Endothelial cell of umbilical vein (primary cell): ENCODE measurements at regions not wholly inside any gene's neighbourhood (a gene's known extent, or its start where the extent isn't known, plus 50 kb on each side); places are given as distances from the start of the nearest gene placed in this dataset.

Source experiments
- BruUV-seq: library from RNA; stranded (reverse); fragments of 400-500 nt; replicated peaks from 2 replicates; lab custom pipeline; 2021; lab: Mats Ljungman, UMichigan
- CTCF ChIA-PET: fragments of 300-600, 350-600 bp; sonication (Branson Sonifier 250); formaldehyde crosslinking; loops from one replicate; lab custom pipeline; 2021; ENCODE audit warnings: antibody characterized with exemption, inconsistent platforms; lab: Charles Lee
- POLR2A ChIA-PET: fragments of 300-600, 350-600 bp; sonication (Branson Sonifier 250); formaldehyde crosslinking; loops from one replicate; lab custom pipeline; 2021; ENCODE audit warnings: antibody characterized with exemption, inconsistent platforms; lab: Charles Lee
- DNase-seq: peaks from one replicate; pipeline ENCODE4 v3.0.0-alpha.2; 2011; ENCODE audit warnings: low read depth, low spot score
- FAIRE-seq: peaks from 2 replicates; lab custom pipeline; 2011; peaks lifted over from hg19 to GRCh38; lab: Jason Lieb, UNC
- H2AFZ ChIP-seq: 2 replicates; pipeline ENCODE4 v1.6.0; 2012; ENCODE audit warnings: low read depth, low read length, control low read depth, inconsistent platforms
- H3K27ac ChIP-seq: 2 replicates; pipeline ENCODE4 v1.5.1; 2011; ENCODE audit warnings: low read depth, mild to moderate bottlenecking, control low read depth, low read length, moderate library complexity; ENCODE audit not compliant: insufficient read depth
- H3K27me3 ChIP-seq, 2 experiments: 2 replicates each; pipeline versions ENCODE4 v1.6.0 to v1.6.1; 2011; ENCODE audit warnings: low read length in 2 of 2, mixed read lengths in 1 of 2; ENCODE audit not compliant: control insufficient read depth in 2 of 2, insufficient read depth in 2 of 2
- H3K36me3 ChIP-seq, 2 experiments: 2 replicates in 1 of 2; 3 replicates in 1 of 2; pipeline ENCODE4 v1.5.1; 2011; ENCODE audit warnings: low read length in 2 of 2, mild to moderate bottlenecking in 1 of 2, moderate library complexity in 1 of 2; ENCODE audit not compliant: control insufficient read depth in 2 of 2, insufficient read depth in 2 of 2; ENCODE audit errors: extremely low read depth in 1 of 2
- H3K4me1 ChIP-seq: 3 replicates; pipeline ENCODE4 v1.5.1; 2011; ENCODE audit warnings: mild to moderate bottlenecking, low read length; ENCODE audit not compliant: control insufficient read depth, insufficient read depth; ENCODE audit errors: extremely low read depth
- H3K4me2 ChIP-seq: 2 replicates; pipeline ENCODE4 v1.6.1; 2011; ENCODE audit warnings: low read length, control low read depth, mixed read lengths; ENCODE audit not compliant: insufficient read depth
- H3K4me3 ChIP-seq, 3 experiments: fragments of 200-600 bp in 1 of 3; sonication (generic), shearing (Covaris generic) in 1 of 3; replicated peaks in 1 of 3; 2 replicates each; pipeline ENCODE4 v1.5.1; 2011 to 2016; ENCODE audit warnings: control low read depth in 3 of 3, low read length in 3 of 3, mild to moderate bottlenecking in 2 of 3, inconsistent platforms in 1 of 3, low read depth in 1 of 3, moderate library complexity in 1 of 3; ENCODE audit not compliant: insufficient read depth in 1 of 3
- H3K79me2 ChIP-seq: 2 replicates; pipeline ENCODE4 v1.6.0; 2012; ENCODE audit warnings: low read length, inconsistent platforms; ENCODE audit not compliant: control insufficient read depth, insufficient read depth
- H3K9ac ChIP-seq: replicated peaks from 2 replicates; pipeline ENCODE3; 2011; ENCODE audit warnings: low read length, control low read depth; ENCODE audit not compliant: insufficient read depth; ENCODE audit errors: extremely low read depth
- H3K9me1 ChIP-seq: replicated peaks from 3 replicates; pipeline ENCODE4 v1.6.0; 2011; ENCODE audit warnings: mild to moderate bottlenecking, low read length; ENCODE audit not compliant: control insufficient read depth, insufficient read depth; ENCODE audit errors: extremely low read depth
- H3K9me3 ChIP-seq: replicated peaks from 2 replicates; pipeline ENCODE4 v1.5.1; 2012; ENCODE audit warnings: low read length, inconsistent platforms; ENCODE audit not compliant: control insufficient read depth, insufficient read depth
- H4K20me1 ChIP-seq: replicated peaks from 2 replicates; pipeline ENCODE3; 2011; ENCODE audit warnings: mild to moderate bottlenecking, low read length; ENCODE audit not compliant: control insufficient read depth, insufficient read depth; ENCODE audit errors: extremely low read depth
- CTCF ChIP-seq, 2 donors: IDR thresholded peaks; 1 replicate in 1 of 2; 2 replicates in 1 of 2; pipeline ENCODE4 v1.5.1; 2011; ENCODE audit warnings: low read length in 2 of 2, mild to moderate bottlenecking in 2 of 2, moderate library complexity in 2 of 2, control low read depth in 1 of 2, inconsistent platforms in 1 of 2, low read depth in 1 of 2; ENCODE audit not compliant: insufficient read depth in 1 of 2; ENCODE audit errors: extremely low read depth in 1 of 2
- EZH2 ChIP-seq: IDR thresholded peaks from 2 replicates; pipeline ENCODE4 v1.6.1; 2012; ENCODE audit warnings: borderline replicate concordance, low read depth, mild to moderate bottlenecking, moderate library complexity, low read length, inconsistent platforms; ENCODE audit not compliant: severe bottlenecking
- FOS ChIP-seq: IDR thresholded peaks from 2 replicates; pipeline ENCODE4 v1.6.1; 2011; ENCODE audit warnings: mild to moderate bottlenecking, low read length, moderate library complexity, borderline replicate concordance; ENCODE audit not compliant: insufficient read depth
- GATA2 ChIP-seq: IDR thresholded peaks from 2 replicates; pipeline ENCODE4 v1.7.0; 2011; ENCODE audit warnings: low read depth, mild to moderate bottlenecking, moderate library complexity, mixed read lengths, low read length; ENCODE audit not compliant: insufficient read length, insufficient read depth
- JUN ChIP-seq: IDR thresholded peaks from 2 replicates; pipeline ENCODE4 v1.6.1; 2011; ENCODE audit warnings: borderline replicate concordance, low read depth; ENCODE audit not compliant: insufficient read length, insufficient read depth
- MAX ChIP-seq: IDR thresholded peaks from 2 replicates; pipeline ENCODE4 v1.6.1; 2011; ENCODE audit not compliant: insufficient read depth, insufficient read length
- MYC ChIP-seq: IDR thresholded peaks from one replicate; pipeline ENCODE4 v1.6.1; 2011; ENCODE audit warnings: mild to moderate bottlenecking, low read depth, low read length
- POLR2A ChIP-seq: IDR thresholded peaks from 2 replicates; pipeline ENCODE4 v1.6.1; 2012; ENCODE audit warnings: low read depth, mild to moderate bottlenecking, control low read depth, low read length
- POLR2AphosphoS5 ChIP-seq: IDR thresholded peaks from 2 replicates; pipeline ENCODE4 v1.6.1; 2012; ENCODE audit warnings: low read depth, mild to moderate bottlenecking, control low read depth, low read length, moderate library complexity; ENCODE audit not compliant: insufficient read depth
- dilution Hi-C: fragments of 300-500 bp; cut with MboI; formaldehyde crosslinking; loops from one replicate; pipeline ENCODE4 v1.15.0; 2019; ENCODE audit warnings: low sequenced_read_pairs; ENCODE audit not compliant: extremely low pct_ligation_motif_present
- intact Hi-C: fragments of 100-400 bp; cut with micrococcal nuclease; formaldehyde crosslinking; loops from one replicate; pipeline ENCODE4 v1.10.0; 2022

- no peak for TF ChIP-seq EZH2
- no peak for TF ChIP-seq POLR2AphosphoS5
- no peak for TF ChIP-seq MAX
- no peak for TF ChIP-seq CTCF (IDR thresholded peaks at IDR 0.05; ENCODE audit: extremely low read depth in 1 of 2, insufficient read depth in 1 of 2, low read depth in 1 of 2, low read length in 2 of 2)
- ChIA-PET POLR2A (no interaction called here), CTCF (interaction anchor here (0.8 to 1.2 kb wide), 2 partner anchors 32 to 539 kb away, joined by 3 to 4 read pairs; no protein-coding TSS in a partner anchor)
- no peaks in the 10 kb centered on the region for H3K27me3 ChIP-seq
- dilution Hi-C loops = no loop called here
- H3K36me3 ChIP-seq = no peaks in the 10 kb centered on the region
- H3K9me3 ChIP-seq = no peaks in the 10 kb centered on the region
- H3K4me2 ChIP-seq = no peak overlapping the region
- no TSS peak for BruUV-seq
- FAIRE-seq (no peak), DNase-seq (no peak)
- H3K79me2 ChIP-seq = no peaks in the 10 kb centered on the region
- no peaks in the 10 kb centered on the region for H3K4me1 ChIP-seq
- H4K20me1 ChIP-seq = no peaks in the 10 kb centered on the region
- intact Hi-C loops = no loop called here
- no peak overlapping the region for H3K9ac ChIP-seq
- H3K27ac ChIP-seq = no peak overlapping the region
- H3K9me1 ChIP-seq = no peaks in the 10 kb centered on the region
- H2AFZ ChIP-seq = no peak overlapping the region
- no peak overlapping the region for H3K4me3 ChIP-seq
Observed at GRCh38 chr7:46955531-46955930, 626.4 kb downstream of the TNS3 start.

GRCh38 chr7:46954181-46954580 is 627.7 kb downstream of the TNS3 start:
- no TSS peak for BruUV-seq
- no peak for TF ChIP-seq CTCF (IDR thresholded peaks at IDR 0.05; ENCODE audit: extremely low read depth in 1 of 2, insufficient read depth in 1 of 2, low read depth in 1 of 2, low read length in 2 of 2)
- TF ChIP-seq FOS = no peak
- no peak for TF ChIP-seq MYC
- TF ChIP-seq POLR2A = no peak
- no peak for TF ChIP-seq GATA2
- TF ChIP-seq MAX = no peak
- TF ChIP-seq POLR2AphosphoS5 = no peak
- TF ChIP-seq JUN = no peak
- TF ChIP-seq EZH2 = no peak
- FAIRE-seq = no peak
- no peaks in the 10 kb centered on the region for H3K9me3 ChIP-seq
- no peaks in the 10 kb centered on the region for H4K20me1 ChIP-seq
- intact Hi-C loops = no loop called here
- no peaks in the 10 kb centered on the region for H3K4me1 ChIP-seq
- H3K27me3 ChIP-seq = no peaks in the 10 kb centered on the region
- H3K36me3 ChIP-seq = no peaks in the 10 kb centered on the region
- no peaks in the 10 kb centered on the region for H3K9me1 ChIP-seq
- dilution Hi-C loops = no loop called here
- no peak overlapping the region for H3K27ac ChIP-seq
- POLR2A ChIA-PET = no interaction called here
- no peak overlapping the region for H3K9ac ChIP-seq
- H3K4me3 ChIP-seq = no peak overlapping the region
- H2AFZ ChIP-seq = no peak overlapping the region
- H3K4me2 ChIP-seq = no peak overlapping the region
- CTCF ChIA-PET = no interaction called here
- no peak for DNase-seq
- no peaks in the 10 kb centered on the region for H3K79me2 ChIP-seq
